GM12875 (cell line): ENCODE measurements at regions not wholly inside any gene's neighbourhood (a gene's known extent, or its start where the extent isn't known, plus 50 kb on each side); places are given as distances from the start of the nearest gene placed in this dataset.

Experiments
- H3K4me3 ChIP-seq: one replicate; pipeline ENCODE4 v1.5.1; 2011; ENCODE audit warnings: low read depth, low read length, control low read depth
- TF ChIP-seq, protein P1 (sequence below): IDR thresholded peaks from 2 replicates; pipeline ENCODE4 v1.5.1; 2011; ENCODE audit warnings: low read depth, mild to moderate bottlenecking, control low read depth, inconsistent platforms, low read length, moderate library complexity, borderline replicate concordance; ENCODE audit not compliant: insufficient read depth

DNA sequence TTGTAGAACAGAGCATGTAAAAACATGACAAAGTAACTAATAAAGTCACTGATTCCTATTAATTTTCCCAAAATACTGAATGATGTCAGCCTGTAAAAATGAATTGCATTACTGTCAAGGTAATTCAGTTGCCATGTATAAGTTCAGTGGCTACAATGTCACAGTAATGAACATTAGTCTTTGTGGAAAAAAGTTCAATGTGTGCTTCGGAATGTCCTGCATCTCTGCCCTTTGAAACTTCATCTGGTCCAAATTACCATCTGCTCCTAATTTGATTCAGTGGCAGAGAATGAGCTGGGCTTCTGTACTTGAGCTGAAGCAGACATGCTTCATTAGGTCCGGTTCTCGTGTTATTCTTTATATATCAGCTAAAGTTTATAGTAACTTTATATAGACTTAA lies 567.4 kb downstream of the COL12A1 start:
- H3K4me3 ChIP-seq, result no peak overlapping the region
- TF ChIP-seq, protein P1, sequence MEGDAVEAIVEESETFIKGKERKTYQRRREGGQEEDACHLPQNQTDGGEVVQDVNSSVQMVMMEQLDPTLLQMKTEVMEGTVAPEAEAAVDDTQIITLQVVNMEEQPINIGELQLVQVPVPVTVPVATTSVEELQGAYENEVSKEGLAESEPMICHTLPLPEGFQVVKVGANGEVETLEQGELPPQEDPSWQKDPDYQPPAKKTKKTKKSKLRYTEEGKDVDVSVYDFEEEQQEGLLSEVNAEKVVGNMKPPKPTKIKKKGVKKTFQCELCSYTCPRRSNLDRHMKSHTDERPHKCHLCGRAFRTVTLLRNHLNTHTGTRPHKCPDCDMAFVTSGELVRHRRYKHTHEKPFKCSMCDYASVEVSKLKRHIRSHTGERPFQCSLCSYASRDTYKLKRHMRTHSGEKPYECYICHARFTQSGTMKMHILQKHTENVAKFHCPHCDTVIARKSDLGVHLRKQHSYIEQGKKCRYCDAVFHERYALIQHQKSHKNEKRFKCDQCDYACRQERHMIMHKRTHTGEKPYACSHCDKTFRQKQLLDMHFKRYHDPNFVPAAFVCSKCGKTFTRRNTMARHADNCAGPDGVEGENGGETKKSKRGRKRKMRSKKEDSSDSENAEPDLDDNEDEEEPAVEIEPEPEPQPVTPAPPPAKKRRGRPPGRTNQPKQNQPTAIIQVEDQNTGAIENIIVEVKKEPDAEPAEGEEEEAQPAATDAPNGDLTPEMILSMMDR, result no peak

DNA sequence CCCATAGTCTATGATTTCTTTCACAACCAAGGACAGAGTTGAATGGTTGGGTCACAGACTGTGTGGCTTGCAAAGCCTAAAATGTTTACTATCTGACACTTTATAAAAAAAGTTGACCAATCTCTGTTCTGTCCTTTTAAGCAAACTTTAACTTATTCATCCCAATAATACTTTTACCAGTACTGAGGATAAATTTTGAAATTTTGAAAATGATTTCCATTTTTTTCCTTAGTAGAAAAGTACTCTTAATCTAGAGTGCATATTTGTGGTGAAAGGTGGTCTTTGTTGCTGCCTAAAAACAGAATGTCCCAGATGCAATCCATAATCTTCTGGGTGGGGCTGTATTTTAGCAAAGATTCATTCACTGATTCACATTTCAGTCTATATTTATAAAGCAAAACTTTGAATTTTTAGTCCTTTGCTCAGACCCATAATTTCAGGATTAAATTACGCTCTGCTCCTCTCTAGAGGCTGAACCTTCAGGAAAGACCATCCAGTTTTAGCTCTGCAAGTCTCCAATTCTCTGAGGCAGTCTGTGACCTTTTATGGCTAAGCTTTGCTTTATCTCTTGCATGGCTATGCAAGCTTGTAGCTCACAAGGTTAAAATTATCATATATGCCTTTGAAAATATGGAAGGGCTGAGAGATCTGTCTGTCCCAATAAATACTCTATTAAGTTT lies 573.5 kb downstream of the COL12A1 start:
- TF ChIP-seq, protein P1, result no peak
- H3K4me3 ChIP-seq, result no peak overlapping the region

GRCh38 chr6:74631564-74631963 lies 574.3 kb downstream of the COL12A1 start:
- TF ChIP-seq, protein P1, result no peak
- H3K4me3 ChIP-seq, result no peak overlapping the region

DNA sequence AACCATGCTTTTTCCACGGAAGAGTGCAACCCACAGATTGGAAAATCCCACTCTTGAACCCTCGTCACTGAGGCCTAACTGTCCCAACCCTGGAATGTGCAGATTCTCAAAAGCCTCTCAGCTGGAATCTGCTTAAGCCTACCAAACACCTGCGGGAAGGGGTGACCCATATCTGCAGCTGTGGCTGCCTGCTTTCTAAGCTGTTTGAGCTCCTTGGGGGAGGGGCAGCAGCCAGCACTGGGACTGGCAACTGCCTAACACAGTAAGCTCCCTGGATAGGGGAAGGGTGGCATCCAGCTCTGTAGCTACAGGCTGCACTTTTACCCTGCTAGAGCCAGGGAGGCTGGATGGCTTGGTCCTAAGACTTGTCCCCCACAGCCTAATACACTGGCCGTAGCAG lies 579.6 kb downstream of the COL12A1 start:
- no peak overlapping the region for H3K4me3 ChIP-seq

GRCh38 chr6:74623027-74623426 lies 582.8 kb downstream of the COL12A1 start:
- TF ChIP-seq, protein P1, result no peak

More for the DNA sequence above, 579.6 kb downstream of the COL12A1 start:
- TF ChIP-seq, protein P1, result no peak

DNA sequence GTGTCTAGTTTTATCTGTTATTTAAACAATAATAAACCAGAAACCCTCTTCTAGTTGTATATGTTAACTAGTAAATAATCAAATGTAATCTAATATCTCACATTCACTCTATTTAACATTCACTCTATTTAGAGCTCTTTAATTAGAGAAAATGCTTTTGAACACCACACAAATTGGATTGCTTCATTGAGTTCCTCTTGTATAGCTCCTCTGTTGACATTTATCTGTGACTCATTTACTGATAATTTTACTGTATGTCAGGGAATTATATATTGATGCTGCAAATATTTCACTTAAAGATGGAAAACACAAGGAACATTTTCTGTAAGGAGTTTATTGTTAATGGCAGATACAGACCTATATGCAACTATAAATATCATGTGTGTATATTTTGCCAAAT lies 594.6 kb downstream of the COL12A1 start:
- H3K4me3 ChIP-seq, result no peak overlapping the region
- TF ChIP-seq, protein P1, result no peak

More at GRCh38 chr6:74623027-74623426, 582.8 kb downstream of the COL12A1 start:
- no peak overlapping the region for H3K4me3 ChIP-seq

DNA sequence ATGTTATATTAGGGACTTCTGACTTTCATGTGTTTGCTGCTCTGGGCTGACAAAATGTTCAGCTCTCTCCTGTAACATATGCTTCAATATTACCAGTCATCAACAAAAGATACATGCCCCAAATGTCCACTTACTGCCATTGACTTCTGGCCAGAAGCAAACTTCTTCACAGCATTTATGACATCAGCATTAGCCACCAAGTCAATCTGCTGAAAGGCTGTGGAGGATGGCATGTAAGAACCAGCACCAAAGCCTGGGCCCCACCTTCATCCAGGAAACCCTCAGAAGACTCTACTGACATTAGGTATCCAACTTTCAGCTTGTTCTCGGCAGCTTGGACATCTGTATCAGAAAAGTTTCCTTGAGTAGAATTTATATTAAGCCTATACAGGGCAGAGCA lies 595.5 kb downstream of the COL12A1 start:
- no peak overlapping the region for H3K4me3 ChIP-seq
- TF ChIP-seq, protein P1, result no peak
